Astrocyte (in vitro differentiated cells and primary cell): ENCODE measurements at regions not wholly inside any gene's neighbourhood (a gene's known extent, or its start where the extent isn't known, plus 50 kb on each side); places are given as distances from the start of the nearest gene placed in this dataset.

Experiments used
- DNase-seq: peaks from one replicate; pipeline ENCODE4 v3.0.0-alpha.2; 2010; ENCODE audit warnings: low read depth
- FAIRE-seq: peaks from 2 replicates; lab custom pipeline; 2011; peaks lifted over from hg19 to GRCh38; lab: Jason Lieb, UNC
- H2AFZ ChIP-seq: 2 replicates; pipeline ENCODE4 v1.6.0; 2012; ENCODE audit warnings: low read depth, low read length, inconsistent platforms
- H3K27ac ChIP-seq: 2 replicates; pipeline ENCODE4 v1.5.1; 2011; ENCODE audit warnings: low read depth, low read length, inconsistent platforms
- H3K27me3 ChIP-seq: 2 replicates; pipeline ENCODE4 v1.6.0; 2011; ENCODE audit warnings: low read length, inconsistent platforms; ENCODE audit not compliant: insufficient read depth
- H3K36me3 ChIP-seq: 2 replicates; pipeline ENCODE4 v1.5.1; 2011; ENCODE audit warnings: low read length, inconsistent platforms; ENCODE audit not compliant: insufficient read depth
- H3K4me1 ChIP-seq: 2 replicates; pipeline ENCODE4 v1.5.1; 2011; ENCODE audit warnings: low read length, inconsistent platforms; ENCODE audit not compliant: insufficient read depth
- H3K4me2 ChIP-seq: 2 replicates; pipeline ENCODE4 v1.6.0; 2012; ENCODE audit warnings: low read length, inconsistent platforms
- H3K4me3 ChIP-seq: 2 replicates; pipeline ENCODE4 v1.5.1; 2011; ENCODE audit warnings: low read depth, mild to moderate bottlenecking, low read length, inconsistent platforms; ENCODE audit not compliant: insufficient read depth
- H3K79me2 ChIP-seq: 2 replicates; pipeline ENCODE4 v1.6.0; 2012; ENCODE audit warnings: mild to moderate bottlenecking, low read length, inconsistent platforms; ENCODE audit not compliant: insufficient read depth
- H3K9ac ChIP-seq: 2 replicates; pipeline ENCODE4 v1.6.0; 2012; ENCODE audit warnings: mild to moderate bottlenecking, low read length, inconsistent platforms
- H3K9me3 ChIP-seq: 2 replicates; pipeline ENCODE4 v1.5.1; 2012; ENCODE audit warnings: low read depth, mild to moderate bottlenecking, low read length, inconsistent platforms; ENCODE audit not compliant: insufficient read depth
- H4K20me1 ChIP-seq: 2 replicates; pipeline ENCODE4 v1.6.0; 2012; ENCODE audit warnings: low read length, inconsistent platforms; ENCODE audit not compliant: insufficient read depth
- H3K27ac Mint-ChIP-seq: one replicate; pipeline ENCODE4 v1.8.0; 2021; ENCODE audit warnings: mild to moderate bottlenecking, mixed read lengths; ENCODE audit not compliant: unreplicated experiment
- H3K27me3 Mint-ChIP-seq: one replicate; pipeline ENCODE4 v1.8.0; 2021; ENCODE audit warnings: low read depth, mixed read lengths; ENCODE audit not compliant: unreplicated experiment
- H3K36me3 Mint-ChIP-seq: one replicate; pipeline ENCODE4 v1.8.0; 2021; ENCODE audit warnings: low read depth, mixed read lengths; ENCODE audit not compliant: unreplicated experiment
- H3K4me1 Mint-ChIP-seq: one replicate; pipeline ENCODE4 v1.8.0; 2021; ENCODE audit warnings: low read depth, mixed read lengths; ENCODE audit not compliant: unreplicated experiment
- H3K4me3 Mint-ChIP-seq: one replicate; pipeline ENCODE4 v1.8.0; 2021; ENCODE audit warnings: mild to moderate bottlenecking, moderate library complexity, mixed read lengths; ENCODE audit not compliant: unreplicated experiment
- H3K9me3 Mint-ChIP-seq: one replicate; pipeline ENCODE4 v1.8.0; 2021; ENCODE audit warnings: mild to moderate bottlenecking, mixed read lengths; ENCODE audit not compliant: unreplicated experiment
- CTCF ChIP-seq: IDR thresholded peaks from 2 replicates; pipeline ENCODE4 v1.5.1; 2011; ENCODE audit warnings: low read depth, mild to moderate bottlenecking, inconsistent platforms, low read length, moderate library complexity; ENCODE audit not compliant: insufficient read depth
- EZH2 ChIP-seq: IDR thresholded peaks from 2 replicates; pipeline ENCODE4 v1.6.1; 2012; ENCODE audit warnings: mild to moderate bottlenecking, low read length, inconsistent platforms; ENCODE audit not compliant: insufficient read depth

- no peaks in the 10 kb centered on the region for H4K20me1 ChIP-seq
- H3K9me3 ChIP-seq = no peaks in the 10 kb centered on the region
- peaks cover 12% of the 10 kb centered on the region for H3K4me1 ChIP-seq
- H3K79me2 ChIP-seq = no peaks in the 10 kb centered on the region
- Mint-ChIP-seq H3K9me3 (peaks cover 3% of the 10 kb centered on the region), H3K4me1 (peaks cover 23% of the 10 kb centered on the region), H3K27ac (no peak overlapping the region), H3K27me3 (peaks cover 9% of the 10 kb centered on the region), H3K4me3 (no peak overlapping the region), H3K36me3 (no peaks in the 10 kb centered on the region)
- H3K4me2 ChIP-seq = no peak overlapping the region
- TF ChIP-seq EZH2 = no peak
- no peak for TF ChIP-seq CTCF
- no peak overlapping the region for H3K27ac ChIP-seq
- H3K27me3 ChIP-seq = no peaks in the 10 kb centered on the region
- H3K4me3 ChIP-seq = no peak overlapping the region
- no peak for DNase-seq
- no peaks in the 10 kb centered on the region for H3K36me3 ChIP-seq
- no peak overlapping the region for H2AFZ ChIP-seq
- H3K9ac ChIP-seq = no peak overlapping the region
- no peak for FAIRE-seq
Measured at GRCh38 chr9:89888677-89889076, 283.9 kb downstream of the GADD45G start.

GRCh38 chr9:89889865-89890264, 285.1 kb downstream of the GADD45G start:
- no peak for TF ChIP-seq EZH2
- TF ChIP-seq CTCF = no peak
- no peaks in the 10 kb centered on the region for H4K20me1 ChIP-seq
- H3K4me2 ChIP-seq = no peak overlapping the region
- no peak for FAIRE-seq
- DNase-seq = no peak
- no peak overlapping the region for H3K9ac ChIP-seq
- H3K79me2 ChIP-seq = no peaks in the 10 kb centered on the region
- Mint-ChIP-seq H3K27me3 (peaks cover 14% of the 10 kb centered on the region), H3K27ac (no peak overlapping the region), H3K4me3 (no peak overlapping the region), H3K4me1 (peaks cover 23% of the 10 kb centered on the region), H3K36me3 (no peaks in the 10 kb centered on the region), H3K9me3 (peaks cover 3% of the 10 kb centered on the region)
- no peak overlapping the region for H3K4me3 ChIP-seq
- peaks cover 12% of the 10 kb centered on the region for H3K4me1 ChIP-seq
- no peaks in the 10 kb centered on the region for H3K27me3 ChIP-seq
- no peak overlapping the region for H3K27ac ChIP-seq
- H3K9me3 ChIP-seq = no peaks in the 10 kb centered on the region
- no peak overlapping the region for H2AFZ ChIP-seq
- H3K36me3 ChIP-seq = no peaks in the 10 kb centered on the region

- Mint-ChIP-seq H3K9me3 (peaks cover 3% of the 10 kb centered on the region), H3K4me3 (no peak overlapping the region), H3K27me3 (peaks cover 14% of the 10 kb centered on the region), H3K27ac (no peak overlapping the region), H3K4me1 (peaks cover 18% of the 10 kb centered on the region), H3K36me3 (no peaks in the 10 kb centered on the region)
- Histone ChIP-seq H3K4me2 (no peak overlapping the region), H3K27me3 (no peaks in the 10 kb centered on the region), H3K79me2 (no peaks in the 10 kb centered on the region), H3K4me1 (peaks cover 12% of the 10 kb centered on the region), H4K20me1 (no peaks in the 10 kb centered on the region), H3K36me3 (no peaks in the 10 kb centered on the region), H3K9me3 (no peaks in the 10 kb centered on the region), H2AFZ (no peak overlapping the region), H3K9ac (no peak overlapping the region), H3K4me3 (no peak overlapping the region), H3K27ac (no peak overlapping the region)
- DNase-seq (no peak), FAIRE-seq (no peak)
- TF ChIP-seq EZH2 (no peak), CTCF (no peak)
Measured at GRCh38 chr9:89890326-89890980, 285.6 kb downstream of the GADD45G start.
